ENCODE measurements at regions not wholly inside any gene's neighbourhood (a gene's known extent, or its start where the extent isn't known, plus 50 kb on each side); places are given as distances from the start of the nearest gene placed in this dataset.

- ChIA-PET CTCF (no interaction called here), POLR2A (no interaction called here)
- no peaks in the 10 kb centered on the region; the same call in 1 of the 2 replicates for H3K27me3 ChIP-seq (ENCODE audit: control insufficient read depth, insufficient read depth, low read length)
- no peak overlapping the region for H3K27ac ChIP-seq (ENCODE audit: low read length)
- no peak for ATAC-seq
- intact Hi-C loops (cut with micrococcal nuclease; ENCODE audit: unreplicated experiment): no loop called here
- no peaks in the 10 kb centered on the region for H3K36me3 ChIP-seq (ENCODE audit: control insufficient read depth, insufficient read depth, low read length)
- in situ Hi-C loops (cut with HindIII; ENCODE audit: low pct_unique_long_range_greater_than_20kb, low sequenced_read_pairs): no loop called here
- H3K4me3 ChIP-seq (ENCODE audit: low read depth in 2 of 2, low read length in 2 of 2): no peak overlapping the region
- TF ChIP-seq TCF7L2 (IDR thresholded peaks at IDR 0.05; ENCODE audit: low read depth, low read length): no peak
- no peak for TF ChIP-seq REST (IDR thresholded peaks at IDR 0.05; ENCODE audit: insufficient read depth in 1 of 2, low read depth in 2 of 2, low read length in 1 of 2)
- H3K4me1 ChIP-seq (ENCODE audit: control insufficient read depth, insufficient read depth, low read length): no peaks in the 10 kb centered on the region
- H3K9me3 ChIP-seq (ENCODE audit: control insufficient read depth, insufficient read depth, low read depth, low read length): no peaks in the 10 kb centered on the region
- no TSS peak for BruUV-seq (replicated peaks)
- DNase-seq (ENCODE audit: low read depth, low spot score): no peak
Measured at GRCh38 chr12:58814036-58814435, 106.3 kb downstream of the LRIG3 start.

- intact Hi-C loops (cut with micrococcal nuclease; ENCODE audit: unreplicated experiment): no loop called here
- TF ChIP-seq SIN3A (IDR thresholded peaks at IDR 0.05; ENCODE audit: borderline replicate concordance, insufficient read depth, low read depth, low read length): no peak
- TF ChIP-seq REST (IDR thresholded peaks at IDR 0.05; ENCODE audit: insufficient read depth in 1 of 2, low read depth in 2 of 2, low read length in 1 of 2): no peak
- TF ChIP-seq TCF7L2 (IDR thresholded peaks at IDR 0.05; ENCODE audit: low read depth, low read length): no peak
- no peak for TF ChIP-seq CTCF (IDR thresholded peaks at IDR 0.05)
- TF ChIP-seq POLR2AphosphoS5 (IDR thresholded peaks at IDR 0.05; ENCODE audit: low read depth, low read length): no peak
- no peaks in the 10 kb centered on the region for H3K36me3 ChIP-seq (ENCODE audit: control insufficient read depth, insufficient read depth, low read length)
- no TSS peak for BruUV-seq (replicated peaks)
- ATAC-seq: no peak
- no peaks in the 10 kb centered on the region; the same call in 1 of the 2 replicates for H3K27me3 ChIP-seq (ENCODE audit: control insufficient read depth, insufficient read depth, low read length)
- H3K27ac ChIP-seq (ENCODE audit: low read length): no peak overlapping the region
- in situ Hi-C loops (cut with HindIII; ENCODE audit: low pct_unique_long_range_greater_than_20kb, low sequenced_read_pairs): no loop called here
- CTCF ChIA-PET: no interaction called here
- POLR2A ChIA-PET: no interaction called here
- no peak overlapping the region for H3K4me3 ChIP-seq (ENCODE audit: low read depth in 2 of 2, low read length in 2 of 2)
- H3K9me3 ChIP-seq (ENCODE audit: control insufficient read depth, insufficient read depth, low read depth, low read length): no peaks in the 10 kb centered on the region
- no peak for DNase-seq (ENCODE audit: low read depth, low spot score)
- H3K4me1 ChIP-seq (ENCODE audit: control insufficient read depth, insufficient read depth, low read length): no peaks in the 10 kb centered on the region
Measured at GRCh38 chr12:58815235-58815634, 105.1 kb downstream of the LRIG3 start.

All from Panc1 (cell line).